GM23248 (cell line): ENCODE measurements at regions not wholly inside any gene's neighbourhood (a gene's known extent, or its start where the extent isn't known, plus 50 kb on each side); places are given as distances from the start of the nearest gene placed in this dataset.

Experiments
- DNase-seq: peaks from one replicate; pipeline ENCODE4 v3.0.0-alpha.2; 2015
- H2AFZ ChIP-seq: fragments of 200-600 bp; sonication (generic); 2 replicates; pipeline ENCODE4 v1.6.1; 2016; ENCODE audit warnings: antibody characterized with exemption
- H3F3A ChIP-seq: fragments of 200-600 bp; sonication (generic); 2 replicates; pipeline ENCODE4 v1.6.1; 2016; ENCODE audit warnings: mild to moderate bottlenecking, antibody characterized with exemption, mixed run types; ENCODE audit not compliant: insufficient read depth
- H3K27ac ChIP-seq: fragments of 200-600 bp; sonication (generic); 2 replicates; pipeline ENCODE4 v1.5.1; 2016; ENCODE audit warnings: mild to moderate bottlenecking
- H3K27me3 ChIP-seq: fragments of 200-600 bp; sonication (generic); replicated peaks from 2 replicates; pipeline ENCODE4 v1.6.1; 2016; ENCODE audit warnings: mild to moderate bottlenecking; ENCODE audit not compliant: insufficient read depth
- H3K36me3 ChIP-seq: fragments of 200-600 bp; sonication (generic); 2 replicates; pipeline ENCODE4 v1.6.1; 2016; ENCODE audit warnings: low read depth, mild to moderate bottlenecking
- H3K4me1 ChIP-seq: fragments of 200-600 bp; sonication (generic); 2 replicates; pipeline ENCODE4 v1.6.1; 2016; ENCODE audit warnings: mild to moderate bottlenecking; ENCODE audit not compliant: insufficient read depth
- H3K4me2 ChIP-seq: fragments of 200-600 bp; sonication (generic); one replicate; pipeline ENCODE4 v1.6.1; 2016; ENCODE audit warnings: mild to moderate bottlenecking; ENCODE audit not compliant: unreplicated experiment
- H3K4me3 ChIP-seq: fragments of 200-600 bp; sonication (generic); 2 replicates; pipeline ENCODE4 v1.5.1; 2016; ENCODE audit warnings: mild to moderate bottlenecking
- H3K79me2 ChIP-seq: fragments of 200-600 bp; sonication (generic); 2 replicates; pipeline ENCODE4 v1.6.1; 2016; ENCODE audit warnings: mild to moderate bottlenecking; ENCODE audit not compliant: insufficient read depth
- H3K9ac ChIP-seq: fragments of 200-600 bp; sonication (generic); 2 replicates; pipeline ENCODE4 v1.6.1; 2016; ENCODE audit warnings: mild to moderate bottlenecking
- H3K9me2 ChIP-seq: fragments of 200-600 bp; sonication (generic); 2 replicates; pipeline ENCODE4 v1.6.1; 2016; ENCODE audit warnings: mixed run types, mild to moderate bottlenecking, moderate library complexity; ENCODE audit not compliant: insufficient read depth
- H3K9me3 ChIP-seq: fragments of 200-600 bp; sonication (generic); one replicate; pipeline ENCODE4 v1.6.1; 2017; ENCODE audit warnings: low read depth
- H4K20me1 ChIP-seq: fragments of 200-600 bp; sonication (generic); 2 replicates; pipeline ENCODE4 v1.6.0; 2016; ENCODE audit not compliant: insufficient read depth
- EZH2 ChIP-seq: fragments of 200-600 bp; sonication (generic); IDR thresholded peaks from 2 replicates; pipeline ENCODE4 v1.6.1; 2018; ENCODE audit warnings: antibody characterized with exemption, mild to moderate bottlenecking; ENCODE audit not compliant: insufficient read depth, poor library complexity, severe bottlenecking
- EZH2phosphoT487 ChIP-seq: fragments of 200-600 bp; sonication (generic); IDR thresholded peaks from 2 replicates; pipeline ENCODE4 v1.6.1; 2018; ENCODE audit warnings: antibody characterized with exemption, moderate library complexity, mild to moderate bottlenecking, low read depth; ENCODE audit not compliant: insufficient read depth
- WGBS, 2 experiments: methylation state at CpG; one replicate each; pipeline ENCODE4 v1.1.6; 2015 to 2017; ENCODE audit warnings: low lambda C conversion rate in 2 of 2, low coverage in 1 of 2; ENCODE audit errors: missing lambda C conversion rate in 2 of 2; 5-methylcytosine and 5-hydroxymethylcytosine counted together
- in situ Hi-C: fragments of 300-500 bp; cut with MboI; formaldehyde crosslinking; loops from 2 replicates; pipeline ENCODE4 v1.15.0; 2020

DNA sequence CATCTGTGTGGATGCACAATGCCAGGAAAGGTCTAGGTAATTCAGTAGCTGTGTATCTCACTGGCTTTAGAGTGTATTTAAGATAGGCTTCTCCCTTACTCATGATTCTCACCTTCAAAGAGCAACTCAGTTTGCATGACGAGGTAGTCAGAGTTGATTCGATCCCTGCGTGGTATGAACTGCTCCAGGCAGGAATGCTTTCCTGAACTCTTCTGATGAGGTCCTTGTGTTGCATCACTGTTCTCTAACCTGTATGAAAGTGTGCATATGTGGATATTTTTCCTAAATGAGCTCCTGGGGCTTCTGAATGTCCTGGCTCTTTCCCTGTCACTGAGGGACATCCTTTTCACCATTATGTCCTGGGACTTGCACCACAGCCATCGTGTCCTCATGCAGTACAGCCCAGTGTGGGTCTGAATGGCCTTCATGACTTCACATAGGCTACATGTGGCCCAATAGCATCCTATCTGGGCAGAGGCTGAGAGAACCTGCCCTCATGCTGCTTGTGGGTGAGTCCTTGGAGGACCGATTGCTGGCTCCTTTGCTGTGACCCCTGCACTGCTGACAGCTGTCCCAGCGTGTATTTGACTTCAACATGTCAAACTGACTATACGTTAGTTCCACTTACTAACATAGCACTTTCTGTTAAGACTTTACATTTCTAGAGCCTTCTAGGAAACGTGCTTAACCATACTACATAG lies 65.3 kb upstream of the WDR1 start:
- peak overlapping the region; percentile 72 for H3K4me2 ChIP-seq
- no peak for DNase-seq
- peaks cover 50% of the 10 kb centered on the region for H3F3A ChIP-seq
- no peaks in the 10 kb centered on the region for H4K20me1 ChIP-seq
- no peaks in the 10 kb centered on the region for H3K36me3 ChIP-seq
- no peaks in the 10 kb centered on the region for H3K9me3 ChIP-seq
- no peaks in the 10 kb centered on the region; the same call in 1 of the 2 replicates for H3K9me2 ChIP-seq
- H3K27me3 ChIP-seq, result no peaks in the 10 kb centered on the region
- H3K79me2 ChIP-seq, result no peaks in the 10 kb centered on the region
- H3K4me1 ChIP-seq, result peaks cover 63% of the 10 kb centered on the region
- WGBS, 2 experiments, result 63 to 69% methylated on average over 8 of the region's 8 CpGs
- in situ Hi-C loops, result no loop called here
- TF ChIP-seq EZH2 (no peak), EZH2phosphoT487 (no peak)
- H3K4me3 ChIP-seq, result no peak overlapping the region
- H2AFZ ChIP-seq, result no peak overlapping the region
- peak overlapping the region; percentile 75 for H3K9ac ChIP-seq
- H3K27ac ChIP-seq, result peak overlapping the region; percentile 98

- no peaks in the 10 kb centered on the region; the same call in 1 of the 2 replicates for H3K9me2 ChIP-seq
- in situ Hi-C loops, result no loop called here
- H3K9me3 ChIP-seq, result no peaks in the 10 kb centered on the region
- TF ChIP-seq EZH2 (no peak), EZH2phosphoT487 (no peak)
- H3K27me3 ChIP-seq, result no peaks in the 10 kb centered on the region
- peak overlapping the region; percentile 98 for H3K27ac ChIP-seq
- WGBS, 2 experiments, result 23 to 27% methylated on average over 4 of the region's 4 CpGs
- no peaks in the 10 kb centered on the region for H3K79me2 ChIP-seq
- peak overlapping the region; percentile 72 for H3K4me2 ChIP-seq
- H3K4me3 ChIP-seq, result peak overlapping the region; percentile 31; the same call in 1 of the 2 replicates
- H3F3A ChIP-seq, result peaks cover 50% of the 10 kb centered on the region
- no peaks in the 10 kb centered on the region for H4K20me1 ChIP-seq
- peaks cover 55% of the 10 kb centered on the region for H3K4me1 ChIP-seq
- peak overlapping the region; percentile 75 for H3K9ac ChIP-seq
- H3K36me3 ChIP-seq, result no peaks in the 10 kb centered on the region
- peak overlapping the region; percentile 21; the same call in 1 of the 2 replicates for H2AFZ ChIP-seq
- peak; percentile 84 for DNase-seq
These were observed 64.5 kb upstream of the WDR1 start for GRCh38 chr4:10180927-10181744.

DNA sequence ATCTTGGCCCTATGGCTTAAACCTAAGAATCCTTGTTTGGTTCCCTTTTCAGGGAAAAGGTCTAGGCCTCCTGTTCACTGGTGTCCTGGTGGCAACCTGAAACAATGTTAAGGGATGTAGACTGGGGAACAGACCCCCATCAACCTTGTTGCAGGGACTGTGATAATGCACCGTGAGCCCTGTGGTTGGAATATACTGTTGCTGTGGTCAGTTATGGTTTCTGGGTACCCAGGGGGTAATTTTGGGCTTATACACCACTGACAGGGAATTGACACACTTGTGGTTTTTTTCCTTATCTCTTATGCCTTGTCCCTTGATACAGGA lies 64.0 kb upstream of the WDR1 start:
- Histone ChIP-seq H3K9me2 (no peaks in the 10 kb centered on the region; the same call in 1 of the 2 replicates), H4K20me1 (no peaks in the 10 kb centered on the region), H3K27me3 (no peaks in the 10 kb centered on the region), H3K4me1 (peaks cover 51% of the 10 kb centered on the region), H3K4me3 (0 out of 2 replicates have a peak overlapping the region, but pooled peaks have one; percentile 14), H3K27ac (peak overlapping the region; percentile 98), H3K79me2 (no peaks in the 10 kb centered on the region), H3K4me2 (peak overlapping the region; percentile 72), H3K9ac (peak overlapping the region; percentile 75), H2AFZ (no peak overlapping the region; the same call in 1 of the 2 replicates), H3K36me3 (no peaks in the 10 kb centered on the region), H3K9me3 (no peaks in the 10 kb centered on the region), H3F3A (peaks cover 50% of the 10 kb centered on the region)
- TF ChIP-seq EZH2phosphoT487 (no peak), EZH2 (no peak)
- 85 to 89% methylated on average over 1 of the region's 1 CpG for WGBS, 2 experiments
- in situ Hi-C loops, result no loop called here
- no peak for DNase-seq

DNA sequence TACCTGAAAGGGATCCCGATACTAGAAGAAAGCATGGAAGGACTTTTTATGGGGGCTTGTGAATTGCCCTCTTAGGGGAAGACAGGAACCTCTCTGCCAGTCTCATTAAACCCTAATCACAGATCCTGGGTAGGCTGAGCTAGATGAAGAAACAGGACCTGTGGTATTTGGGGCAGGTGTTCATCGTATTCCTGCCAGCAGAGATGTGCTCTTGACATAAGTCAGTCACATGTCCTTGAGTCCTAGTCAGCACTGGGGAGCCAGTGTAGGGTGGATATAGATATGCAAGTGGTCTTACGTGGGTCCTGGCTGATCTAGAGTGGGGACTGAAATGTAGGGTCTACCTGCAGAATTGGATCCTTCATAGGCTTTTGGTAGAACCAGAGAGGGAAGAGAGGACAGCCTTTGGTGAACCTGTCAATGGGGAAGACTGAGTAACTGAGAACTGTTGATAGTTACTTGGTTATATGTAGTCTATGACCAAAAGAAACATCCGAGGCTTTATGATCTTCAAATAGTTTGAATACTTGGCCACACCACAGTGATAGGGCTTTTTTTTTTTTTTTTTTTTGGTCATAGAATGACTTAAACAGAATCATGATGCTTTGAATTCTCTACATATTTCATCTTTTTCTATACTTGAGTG lies 63.5 kb upstream of the WDR1 start:
- H3K27ac ChIP-seq, result peak overlapping the region; percentile 98
- peaks cover 50% of the 10 kb centered on the region for H3F3A ChIP-seq
- TF ChIP-seq EZH2, result no peak
- no peak for TF ChIP-seq EZH2phosphoT487
- H3K9ac ChIP-seq, result peak overlapping the region; percentile 75
- peak; percentile 67 for DNase-seq
- no peaks in the 10 kb centered on the region for H3K9me3 ChIP-seq
- no peaks in the 10 kb centered on the region for H3K79me2 ChIP-seq
- H3K36me3 ChIP-seq, result no peaks in the 10 kb centered on the region
- H3K4me1 ChIP-seq, result peaks cover 51% of the 10 kb centered on the region
- in situ Hi-C loops, result no loop called here
- no peaks in the 10 kb centered on the region; the same call in 1 of the 2 replicates for H3K9me2 ChIP-seq
- WGBS, 2 experiments, result 62 to 65% methylated on average over 4 of the region's 4 CpGs
- no peaks in the 10 kb centered on the region for H4K20me1 ChIP-seq
- H2AFZ ChIP-seq, result no peak overlapping the region
- H3K4me2 ChIP-seq, result peak overlapping the region; percentile 72
- 0 out of 2 replicates have a peak overlapping the region, but pooled peaks have one; percentile 14 for H3K4me3 ChIP-seq
- H3K27me3 ChIP-seq, result no peaks in the 10 kb centered on the region
